Lung (tissue), 11 donors: ENCODE measurements at regions not wholly inside any gene's neighbourhood (a gene's known extent, or its start where the extent isn't known, plus 50 kb on each side); places are given as distances from the start of the nearest gene placed in this dataset.

Source experiments
- ATAC-seq: fragments of 200-7000 bp; cut with Tn5 transposase; one replicate; pipeline ENCODE4 v1.9.1; 2020; ENCODE audit warnings: moderate number of reproducible peaks; ENCODE audit not compliant: insufficient read depth, low FRiP score
- DNase-seq, 3 donors: peaks; one replicate each; pipeline ENCODE4 v3.0.0-alpha.2; 2013 to 2017
- H3K27ac ChIP-seq, 2 donors: one replicate each; pipeline ENCODE4 v1.5.1; 2013; ENCODE audit warnings: mild to moderate bottlenecking in 2 of 2, moderate library complexity in 2 of 2, control low read depth in 1 of 2, inconsistent platforms in 1 of 2, low read depth in 1 of 2, low read length in 1 of 2
- H3K27me3 ChIP-seq, 3 donors: one replicate each; pipeline ENCODE4 v1.5.1; 2013; ENCODE audit warnings: low read length in 2 of 3; ENCODE audit not compliant: control insufficient read depth in 3 of 3, insufficient read depth in 3 of 3
- H3K36me3 ChIP-seq, 4 donors: one replicate each; pipeline ENCODE4 v1.5.1; 2013; ENCODE audit warnings: low read length in 4 of 4, mild to moderate bottlenecking in 1 of 4, moderate library complexity in 1 of 4; ENCODE audit not compliant: control insufficient read depth in 4 of 4, insufficient read depth in 4 of 4
- H3K4me1 ChIP-seq, 5 donors: one replicate each; pipeline ENCODE4 v1.5.1; 2013; ENCODE audit warnings: low read length in 5 of 5, mild to moderate bottlenecking in 2 of 5, moderate library complexity in 1 of 5; ENCODE audit not compliant: control insufficient read depth in 5 of 5, insufficient read depth in 5 of 5
- H3K4me3 ChIP-seq: one replicate; pipeline ENCODE4 v1.5.1; 2013; ENCODE audit warnings: mild to moderate bottlenecking, control low read depth, moderate library complexity
- H3K9ac ChIP-seq, 2 donors: one replicate each; pipeline ENCODE4 v1.5.1; 2013; ENCODE audit warnings: low read length in 2 of 2, control low read depth in 1 of 2; ENCODE audit not compliant: insufficient read depth in 1 of 2
- H3K9me3 ChIP-seq, 4 donors: one replicate each; pipeline ENCODE4 v1.5.1; 2013; ENCODE audit warnings: low read length in 3 of 4, mild to moderate bottlenecking in 1 of 4, moderate library complexity in 1 of 4; ENCODE audit not compliant: control insufficient read depth in 4 of 4, insufficient read depth in 3 of 4
- CTCF ChIP-seq: IDR thresholded peaks from 2 replicates; pipeline ENCODE4 v1.5.1; 2012; ENCODE audit warnings: mild to moderate bottlenecking; ENCODE audit errors: control extremely low read depth, extremely low read depth
- WGBS, 2 donors: extraction: QIAGEN DNeasy Blood & Tissue Kit; methylation state at CpG; one replicate each; pipeline ENCODE4 v1.1.7; 2013; 5-methylcytosine and 5-hydroxymethylcytosine counted together
- donor health status: control.
- donor health status: control.
- donor health status: Bipolar disorder and iron deficiency.
- donor health status: healthy.
- donor health status: DM: yes; HTN: yes; CAD: no.

GRCh38 chrX:95797344-95797743 lies 887.3 kb upstream of the DIAPH2 start:
- ATAC-seq (no peak), DNase-seq (no peak)
- no peak overlapping the region for H3K9ac ChIP-seq
- WGBS, 2 donors = 45 to 68% methylated on average over 1 of the region's 1 CpG
- H3K9me3 ChIP-seq = peaks cover 0 to 6% (median 0%) of the 10 kb centered on the region in 4 donors
- H3K4me3 ChIP-seq = no peak overlapping the region
- no peak for TF ChIP-seq CTCF
- H3K36me3 ChIP-seq = no peaks in the 10 kb centered on the region
- H3K4me1 ChIP-seq = no peaks in the 10 kb centered on the region
- peaks cover 0 to 24% (median 0%) of the 10 kb centered on the region in 3 donors for H3K27me3 ChIP-seq
- H3K27ac ChIP-seq = no peak overlapping the region

GRCh38 chrX:95823796-95824195 lies 860.8 kb upstream of the DIAPH2 start:
- no peaks in the 10 kb centered on the region for H3K36me3 ChIP-seq
- H3K27ac ChIP-seq = no peak overlapping the region
- TF ChIP-seq CTCF = no peak
- no peaks in the 10 kb centered on the region for H3K4me1 ChIP-seq
- peaks cover 0 to 6% (median 2%) of the 10 kb centered on the region in 3 donors for H3K27me3 ChIP-seq
- DNase-seq (no peak), ATAC-seq (no peak)
- 86 to 91% methylated on average over 1 of the region's 1 CpG for WGBS, 2 donors
- H3K9me3 ChIP-seq = no peaks in the 10 kb centered on the region
- H3K9ac ChIP-seq = no peak overlapping the region
- no peak overlapping the region for H3K4me3 ChIP-seq

- no peak for DNase-seq
- Histone ChIP-seq H3K4me3 (no peak overlapping the region), H3K27ac (no peak overlapping the region), H3K27me3 (peaks cover 0 to 3% (median 2%) of the 10 kb centered on the region in 3 donors), H3K9ac (no peak overlapping the region), H3K36me3 (no peaks in the 10 kb centered on the region), H3K9me3 (peaks cover 0 to 4% (median 0%) of the 10 kb centered on the region in 4 donors), H3K4me1 (no peaks in the 10 kb centered on the region)
- 83 to 96% methylated on average over 3 to 6 of the region's 6 CpGs for WGBS, 2 donors
- no peak for TF ChIP-seq CTCF
- ATAC-seq = no peak
Measured at GRCh38 chrX:95835223-95835622, 849.4 kb upstream of the DIAPH2 start.

- Histone ChIP-seq H3K27me3 (peaks cover 0 to 3% (median 2%) of the 10 kb centered on the region in 3 donors), H3K9me3 (peaks cover 0 to 4% (median 0%) of the 10 kb centered on the region in 4 donors), H3K4me3 (no peak overlapping the region), H3K9ac (no peak overlapping the region), H3K4me1 (no peaks in the 10 kb centered on the region), H3K27ac (no peak overlapping the region), H3K36me3 (no peaks in the 10 kb centered on the region)
- ATAC-seq (no peak), DNase-seq (no peak)
- no peak for TF ChIP-seq CTCF
- WGBS, 2 donors = 96 to 100% methylated on average over 1 of the region's 1 CpG
Measured at GRCh38 chrX:95836517-95836916, 848.1 kb upstream of the DIAPH2 start.
